HCT116 (cell line): ENCODE measurements at regions not wholly inside any gene's neighbourhood (a gene's known extent, or its start where the extent isn't known, plus 50 kb on each side); places are given as distances from the start of the nearest gene placed in this dataset.

Experiments used
- ATAC-seq: fragments of 200-7000 bp; cut with Tn5 transposase; 2 replicates; pipeline ENCODE4 v1.9.1; 2020; ENCODE audit warnings: mild to moderate bottlenecking, moderate library complexity
- BruUV-seq: library from RNA; stranded (reverse); fragments of 400-500 nt; replicated peaks from 2 replicates; lab custom pipeline; 2021; lab: Mats Ljungman, UMichigan
- CTCF ChIA-PET: fragments of 300-600 bp; sonication (Branson Sonifier 250); formaldehyde crosslinking; loops from one replicate; lab custom pipeline; 2021; ENCODE audit warnings: antibody characterized with exemption; lab: Charles Lee
- POLR2A ChIA-PET: fragments of 300-600, 350-600 bp; sonication (Branson Sonifier 250); formaldehyde crosslinking; loops from one replicate; lab custom pipeline; 2021; ENCODE audit warnings: antibody characterized with exemption; lab: Charles Lee
- RAD21 ChIA-PET, 2 experiments: fragments of 300-600 bp; sonication (Branson Sonifier 250); formaldehyde crosslinking; loops; one replicate each; lab custom pipeline; 2023; ENCODE audit warnings: low total read pairs in 2 of 2; ENCODE audit not compliant: uncharacterized antibody in 2 of 2, unreplicated experiment in 2 of 2, low non-redundant PET in 1 of 2; lab: Charles Lee
- DNase-seq: peaks from one replicate; pipeline ENCODE4 v3.0.0-alpha.2; 2010; ENCODE audit warnings: low read depth, low spot score
- H2AFZ ChIP-seq: fragments of 200-600 bp; shearing (Covaris generic), sonication (generic); 2 replicates; pipeline ENCODE4 v1.6.1; 2017; ENCODE audit warnings: low read depth, mixed run types, mixed read lengths, antibody characterized with exemption, low read length; ENCODE audit not compliant: poor library complexity, severe bottlenecking
- H3K27ac ChIP-seq: 2 replicates; pipeline ENCODE4 v1.5.1; 2012; ENCODE audit warnings: low read depth, low read length
- H3K27me3 ChIP-seq: fragments of 200-600 bp; sonication (generic); 2 replicates; pipeline ENCODE4 v1.6.1; 2016; ENCODE audit warnings: mixed run types, low read length, mixed read lengths; ENCODE audit not compliant: insufficient read depth
- H3K36me3 ChIP-seq, 2 experiments: fragments of 200-500 bp in 1 of 2; fragments of 200-600 bp in 1 of 2; sonication (Bioruptor generic) in 1 of 2; sonication (generic) in 1 of 2; 2 replicates each; pipeline versions ENCODE4 v1.5.1 to v1.6.1; 2014 to 2016; ENCODE audit warnings: low read length in 2 of 2, inconsistent platforms in 1 of 2, mixed read lengths in 1 of 2, mixed run types in 1 of 2; ENCODE audit not compliant: insufficient read depth in 2 of 2, control insufficient read depth in 1 of 2
- H3K4me1 ChIP-seq, 2 experiments: fragments of 200-600 bp in 1 of 2; sonication (generic) in 1 of 2; 2 replicates each; pipeline versions ENCODE4 v1.5.1 to v1.6.1; 2012 to 2017; ENCODE audit warnings: low read length in 2 of 2, inconsistent platforms in 1 of 2, mild to moderate bottlenecking in 1 of 2, mixed read lengths in 1 of 2, mixed run types in 1 of 2, moderate library complexity in 1 of 2; ENCODE audit not compliant: insufficient read depth in 2 of 2, control insufficient read depth in 1 of 2
- H3K4me2 ChIP-seq: fragments of 200-600 bp; sonication (generic); 2 replicates; pipeline ENCODE4 v1.6.1; 2017; ENCODE audit warnings: mixed run types, low read length, mixed read lengths
- H3K4me3 ChIP-seq, 2 experiments: fragments of 200-600 bp in 1 of 2; sonication (generic) in 1 of 2; replicated peaks in 1 of 2; 2 replicates each; pipeline ENCODE4 v1.5.1; 2011 to 2016; ENCODE audit warnings: low read length in 2 of 2, control low read depth in 1 of 2, low read depth in 1 of 2, mild to moderate bottlenecking in 1 of 2, mixed read lengths in 1 of 2, mixed run types in 1 of 2
- H3K79me2 ChIP-seq: fragments of 200-600 bp; sonication (generic); 2 replicates; pipeline ENCODE4 v1.6.1; 2017; ENCODE audit warnings: mild to moderate bottlenecking, mixed run types, low read length, moderate library complexity, mixed read lengths; ENCODE audit not compliant: insufficient read depth
- H3K9ac ChIP-seq: fragments of 200-600 bp; sonication (generic); 2 replicates; pipeline ENCODE4 v1.6.1; 2016; ENCODE audit warnings: low read length, mixed read lengths
- H3K9me2 ChIP-seq: fragments of 200-600 bp; sonication (generic), shearing (Covaris generic); 2 replicates; pipeline ENCODE4 v1.6.1; 2017; ENCODE audit warnings: mixed run types, mild to moderate bottlenecking, moderate library complexity; ENCODE audit not compliant: insufficient read depth
- H3K9me3 ChIP-seq, 2 experiments: fragments of 200-500 bp in 1 of 2; fragments of 200-600 bp in 1 of 2; sonication (Bioruptor generic) in 1 of 2; sonication (generic) in 1 of 2; 2 replicates each; pipeline ENCODE4 v1.6.1; 2014 to 2017; ENCODE audit warnings: low read length in 2 of 2, mixed read lengths in 2 of 2, inconsistent platforms in 1 of 2, low read depth in 1 of 2, mild to moderate bottlenecking in 1 of 2, mixed run types in 1 of 2, moderate library complexity in 1 of 2; ENCODE audit not compliant: control insufficient read depth in 1 of 2, insufficient read depth in 1 of 2
- H4K20me1 ChIP-seq: fragments of 200-600 bp; sonication (generic), shearing (Covaris generic); 2 replicates; pipeline ENCODE4 v1.6.1; 2017; ENCODE audit warnings: mixed run types, mild to moderate bottlenecking, moderate library complexity; ENCODE audit not compliant: insufficient read depth
- FOSL1 ChIP-seq: IDR thresholded peaks from 2 replicates; pipeline ENCODE4 v1.6.1; 2012; ENCODE audit warnings: low read depth
- JUND ChIP-seq: IDR thresholded peaks from 2 replicates; pipeline ENCODE4 v1.6.1; 2012
- RAD21 ChIP-seq: IDR thresholded peaks from 2 replicates; pipeline ENCODE4 v1.6.1; 2012; ENCODE audit warnings: low read depth, mild to moderate bottlenecking
- SIN3A ChIP-seq: IDR thresholded peaks from 2 replicates; pipeline ENCODE4 v1.6.1; 2012; ENCODE audit warnings: low read depth
- SRF ChIP-seq: IDR thresholded peaks from 2 replicates; pipeline ENCODE4 v1.6.1; 2012; ENCODE audit warnings: low read depth
- YY1 ChIP-seq: IDR thresholded peaks from 2 replicates; pipeline ENCODE4 v1.6.1; 2011; ENCODE audit warnings: low read length, low read depth, moderate library complexity, mild to moderate bottlenecking; ENCODE audit not compliant: insufficient replicate concordance; ENCODE audit errors: extremely low read depth
- ZNF274 ChIP-seq: fragments of 200-500 bp; sonication (Bioruptor generic); IDR thresholded peaks from 2 replicates; pipeline ENCODE4 v1.6.1; 2014; ENCODE audit warnings: mild to moderate bottlenecking, low read depth, low read length, inconsistent platforms
- intact Hi-C: fragments of 100-400 bp; cut with micrococcal nuclease; formaldehyde crosslinking; loops from 2 replicates; pipeline ENCODE4 v1.10.0; 2022
- TF ChIP-seq, protein P1 (sequence below): IDR thresholded peaks from 2 replicates; pipeline ENCODE4 v1.6.1; 2012
- TF ChIP-seq, protein P2 (sequence below): IDR thresholded peaks from 2 replicates; pipeline ENCODE4 v1.6.1; 2012
- TF ChIP-seq, protein P3 (sequence below): IDR thresholded peaks from 2 replicates; pipeline ENCODE4 v1.6.1; 2012; ENCODE audit warnings: low read depth

DNA sequence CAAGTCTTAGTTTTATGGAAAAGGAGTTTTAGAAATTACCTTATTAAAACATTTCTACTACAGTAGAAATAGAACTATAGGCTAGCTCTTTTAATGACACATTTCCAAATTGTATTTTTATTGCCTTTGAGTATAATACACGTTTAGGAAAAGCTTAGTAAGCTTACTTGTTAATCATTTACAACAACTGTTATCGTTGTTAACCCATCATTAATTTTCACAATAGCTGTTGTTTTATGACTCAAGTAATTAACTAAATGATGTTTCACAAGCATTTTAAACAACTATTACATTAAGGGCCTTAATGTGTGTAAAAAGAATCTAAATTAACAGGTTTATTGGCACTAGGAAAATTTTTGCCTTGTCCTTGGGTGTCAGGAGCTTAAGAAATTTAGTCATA lies 120.5 kb upstream of the THRB start (continued):
- TF ChIP-seq SRF, result no peak

DNA sequence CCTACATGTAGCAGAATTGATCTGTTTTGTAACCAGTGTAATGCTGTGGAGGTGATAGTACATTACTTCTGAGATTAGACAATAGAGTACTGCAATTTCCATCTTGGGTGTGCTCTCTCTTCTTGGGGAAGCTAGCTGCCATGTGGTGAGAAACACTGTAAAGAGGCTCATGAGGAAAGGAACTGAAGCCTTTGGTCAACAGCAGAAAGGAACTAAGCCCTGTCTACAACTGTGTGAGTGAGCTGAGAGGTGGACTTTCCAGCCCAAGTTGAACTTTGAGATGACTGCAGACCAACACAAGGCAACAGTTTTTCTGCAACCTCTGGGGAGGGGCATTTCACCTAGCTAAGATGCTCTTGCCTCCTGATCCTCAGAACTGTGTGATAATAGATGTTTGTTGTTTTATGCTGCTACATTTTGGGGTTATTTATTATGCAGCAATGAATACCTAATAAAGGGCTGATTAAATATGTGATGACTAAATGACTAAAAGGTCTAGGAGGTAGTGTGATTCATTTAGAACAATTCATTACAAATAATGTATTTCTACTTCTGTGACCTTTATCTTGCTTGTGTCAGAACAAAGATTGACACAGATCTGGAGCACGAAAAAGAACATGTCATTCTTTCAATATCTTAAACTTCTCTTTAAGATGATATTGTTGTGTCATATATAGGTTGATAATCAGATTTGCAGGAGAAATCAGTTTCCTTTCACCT lies 121.6 kb upstream of the THRB start:
- H3K9me2 ChIP-seq, result no peaks in the 10 kb centered on the region
- H3K27me3 ChIP-seq, result no peaks in the 10 kb centered on the region
- H3K4me3 ChIP-seq, result no peak overlapping the region
- ChIA-PET POLR2A (no interaction called here), RAD21 (no interaction called here), CTCF (no interaction called here)
- H3K79me2 ChIP-seq, result no peaks in the 10 kb centered on the region
- H3K36me3 ChIP-seq, result no peaks in the 10 kb centered on the region
- no peaks in the 10 kb centered on the region; a peak in 1 of 4 replicates for H3K9me3 ChIP-seq
- no peak overlapping the region for H3K4me2 ChIP-seq
- peak overlapping the region; percentile 22 for H2AFZ ChIP-seq
- no peak overlapping the region for H3K27ac ChIP-seq
- H4K20me1 ChIP-seq, result no peaks in the 10 kb centered on the region
- no peak for DNase-seq
- intact Hi-C loops, result no loop called here
- ATAC-seq, result no peak
- no peaks in the 10 kb centered on the region for H3K4me1 ChIP-seq
- no TSS peak for BruUV-seq
- TF ChIP-seq YY1 (no peak), FOSL1 (no peak), JUND (no peak), RAD21 (no peak), ZNF274 (no peak), SRF (no peak), SIN3A (no peak)
- TF ChIP-seq, protein P1, sequence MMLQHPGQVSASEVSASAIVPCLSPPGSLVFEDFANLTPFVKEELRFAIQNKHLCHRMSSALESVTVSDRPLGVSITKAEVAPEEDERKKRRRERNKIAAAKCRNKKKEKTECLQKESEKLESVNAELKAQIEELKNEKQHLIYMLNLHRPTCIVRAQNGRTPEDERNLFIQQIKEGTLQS, result no peak
- TF ChIP-seq, protein P2, sequence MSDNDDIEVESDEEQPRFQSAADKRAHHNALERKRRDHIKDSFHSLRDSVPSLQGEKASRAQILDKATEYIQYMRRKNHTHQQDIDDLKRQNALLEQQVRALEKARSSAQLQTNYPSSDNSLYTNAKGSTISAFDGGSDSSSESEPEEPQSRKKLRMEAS, result no peak
- TF ChIP-seq, protein P3, sequence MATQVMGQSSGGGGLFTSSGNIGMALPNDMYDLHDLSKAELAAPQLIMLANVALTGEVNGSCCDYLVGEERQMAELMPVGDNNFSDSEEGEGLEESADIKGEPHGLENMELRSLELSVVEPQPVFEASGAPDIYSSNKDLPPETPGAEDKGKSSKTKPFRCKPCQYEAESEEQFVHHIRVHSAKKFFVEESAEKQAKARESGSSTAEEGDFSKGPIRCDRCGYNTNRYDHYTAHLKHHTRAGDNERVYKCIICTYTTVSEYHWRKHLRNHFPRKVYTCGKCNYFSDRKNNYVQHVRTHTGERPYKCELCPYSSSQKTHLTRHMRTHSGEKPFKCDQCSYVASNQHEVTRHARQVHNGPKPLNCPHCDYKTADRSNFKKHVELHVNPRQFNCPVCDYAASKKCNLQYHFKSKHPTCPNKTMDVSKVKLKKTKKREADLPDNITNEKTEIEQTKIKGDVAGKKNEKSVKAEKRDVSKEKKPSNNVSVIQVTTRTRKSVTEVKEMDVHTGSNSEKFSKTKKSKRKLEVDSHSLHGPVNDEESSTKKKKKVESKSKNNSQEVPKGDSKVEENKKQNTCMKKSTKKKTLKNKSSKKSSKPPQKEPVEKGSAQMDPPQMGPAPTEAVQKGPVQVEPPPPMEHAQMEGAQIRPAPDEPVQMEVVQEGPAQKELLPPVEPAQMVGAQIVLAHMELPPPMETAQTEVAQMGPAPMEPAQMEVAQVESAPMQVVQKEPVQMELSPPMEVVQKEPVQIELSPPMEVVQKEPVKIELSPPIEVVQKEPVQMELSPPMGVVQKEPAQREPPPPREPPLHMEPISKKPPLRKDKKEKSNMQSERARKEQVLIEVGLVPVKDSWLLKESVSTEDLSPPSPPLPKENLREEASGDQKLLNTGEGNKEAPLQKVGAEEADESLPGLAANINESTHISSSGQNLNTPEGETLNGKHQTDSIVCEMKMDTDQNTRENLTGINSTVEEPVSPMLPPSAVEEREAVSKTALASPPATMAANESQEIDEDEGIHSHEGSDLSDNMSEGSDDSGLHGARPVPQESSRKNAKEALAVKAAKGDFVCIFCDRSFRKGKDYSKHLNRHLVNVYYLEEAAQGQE, result no peak
- H3K9ac ChIP-seq, result no peak overlapping the region
